Upper lobe of left lung (tissue), 6 donors: ENCODE measurements at regions not wholly inside any gene's neighbourhood (a gene's known extent, or its start where the extent isn't known, plus 50 kb on each side); places are given as distances from the start of the nearest gene placed in this dataset.

Experiments used
- ATAC-seq, 2 donors: fragments of 200-7000 bp; cut with Tn5 transposase; one replicate each; pipeline ENCODE4 v1.9.1; 2022; ENCODE audit warnings: mild to moderate bottlenecking in 2 of 2, moderate library complexity in 2 of 2; ENCODE audit not compliant: low FRiP score in 2 of 2
- DNase-seq, 2 donors: peaks; one replicate each; pipeline ENCODE4 v3.0.0-alpha.2; 2019 to 2020
- H3K27ac ChIP-seq, 4 donors: fragments of 200-600 bp; sonication (generic); one replicate each; pipeline ENCODE4 v1.5.1; 2016 to 2019
- H3K27me3 ChIP-seq, 4 donors: fragments of 200-600 bp; sonication (generic); one replicate each; pipeline ENCODE4 v1.5.1; 2017 to 2019
- H3K36me3 ChIP-seq, 4 donors: fragments of 200-600 bp; sonication (generic); one replicate each; pipeline ENCODE4 v1.5.1; 2016 to 2019
- H3K4me1 ChIP-seq, 4 donors: fragments of 200-600 bp; sonication (generic); one replicate each; pipeline ENCODE4 v1.5.1; 2018 to 2019
- H3K4me3 ChIP-seq, 4 donors: fragments of 200-600 bp; sonication (generic); one replicate each; pipeline ENCODE4 v1.5.1; 2017 to 2019; ENCODE audit warnings: mild to moderate bottlenecking in 2 of 4, moderate library complexity in 1 of 4
- H3K9me3 ChIP-seq, 4 donors: fragments of 200-600 bp; sonication (generic); one replicate each; pipeline ENCODE4 v1.5.1; 2018 to 2019
- EP300 ChIP-seq, 4 donors: sonication (generic); formaldehyde crosslinking; IDR thresholded peaks; one replicate each; pipeline ENCODE4 v1.5.1; 2017; ENCODE audit warnings: antibody characterized with exemption in 4 of 4, control low read depth in 2 of 4
- POLR2A ChIP-seq, 4 donors: fragments of 450-650 bp; IDR thresholded peaks; one replicate each; pipeline ENCODE4 v1.5.1; 2016 to 2017; ENCODE audit warnings: antibody characterized with exemption in 4 of 4, mild to moderate bottlenecking in 2 of 4
- POLR2AphosphoS5 ChIP-seq, 2 donors: sonication (generic); formaldehyde crosslinking; IDR thresholded peaks; one replicate each; pipeline ENCODE4 v1.5.1; 2017; ENCODE audit warnings: antibody characterized with exemption in 2 of 2
- WGBS, 2 donors: methylation state at CpG; one replicate each; pipeline ENCODE4 v1.1.5; 2017 to 2018; 5-methylcytosine and 5-hydroxymethylcytosine counted together
- TF ChIP-seq, protein P1 (sequence below), 6 experiments: fragments of 450-650 bp in 4 of 6; fragments of 200-600 bp in 2 of 6; sonication (generic) in 2 of 6; IDR thresholded peaks; one replicate each; pipeline ENCODE4 v1.5.1; 2016 to 2019; ENCODE audit warnings: antibody characterized with exemption in 6 of 6
- donor health status: DM: no; HTN: no; CAD: no; lungs with moderate emphysema.
- donor health status: DM: no; HTN: yes; CAD: no; lungs with severe emphysema.

- TF ChIP-seq, protein P1, sequence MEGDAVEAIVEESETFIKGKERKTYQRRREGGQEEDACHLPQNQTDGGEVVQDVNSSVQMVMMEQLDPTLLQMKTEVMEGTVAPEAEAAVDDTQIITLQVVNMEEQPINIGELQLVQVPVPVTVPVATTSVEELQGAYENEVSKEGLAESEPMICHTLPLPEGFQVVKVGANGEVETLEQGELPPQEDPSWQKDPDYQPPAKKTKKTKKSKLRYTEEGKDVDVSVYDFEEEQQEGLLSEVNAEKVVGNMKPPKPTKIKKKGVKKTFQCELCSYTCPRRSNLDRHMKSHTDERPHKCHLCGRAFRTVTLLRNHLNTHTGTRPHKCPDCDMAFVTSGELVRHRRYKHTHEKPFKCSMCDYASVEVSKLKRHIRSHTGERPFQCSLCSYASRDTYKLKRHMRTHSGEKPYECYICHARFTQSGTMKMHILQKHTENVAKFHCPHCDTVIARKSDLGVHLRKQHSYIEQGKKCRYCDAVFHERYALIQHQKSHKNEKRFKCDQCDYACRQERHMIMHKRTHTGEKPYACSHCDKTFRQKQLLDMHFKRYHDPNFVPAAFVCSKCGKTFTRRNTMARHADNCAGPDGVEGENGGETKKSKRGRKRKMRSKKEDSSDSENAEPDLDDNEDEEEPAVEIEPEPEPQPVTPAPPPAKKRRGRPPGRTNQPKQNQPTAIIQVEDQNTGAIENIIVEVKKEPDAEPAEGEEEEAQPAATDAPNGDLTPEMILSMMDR (IDR thresholded peaks at IDR 0.05), result no peak
- TF ChIP-seq POLR2AphosphoS5 (IDR thresholded peaks at IDR 0.05), result no peak
- TF ChIP-seq POLR2A (IDR thresholded peaks at IDR 0.05), result no peak
- TF ChIP-seq EP300 (IDR thresholded peaks at IDR 0.05), result no peak
- 60 to 64% methylated on average over 3 of the region's 3 CpGs for WGBS, 2 donors
- Histone ChIP-seq H3K4me1 (peaks cover 5 to 16% (median 11%) of the 10 kb centered on the region in 4 donors), H3K4me3 (no peak overlapping the region), H3K27ac (no peak overlapping the region), H3K36me3 (no peaks in the 10 kb centered on the region), H3K27me3 (no peaks in the 10 kb centered on the region), H3K9me3 (no peaks in the 10 kb centered on the region)
- ATAC-seq, result no peak
- DNase-seq, result no peak
Observed at GRCh38 chr9:3762076-3762475, 236.3 kb upstream of the RFX3 start.

DNA sequence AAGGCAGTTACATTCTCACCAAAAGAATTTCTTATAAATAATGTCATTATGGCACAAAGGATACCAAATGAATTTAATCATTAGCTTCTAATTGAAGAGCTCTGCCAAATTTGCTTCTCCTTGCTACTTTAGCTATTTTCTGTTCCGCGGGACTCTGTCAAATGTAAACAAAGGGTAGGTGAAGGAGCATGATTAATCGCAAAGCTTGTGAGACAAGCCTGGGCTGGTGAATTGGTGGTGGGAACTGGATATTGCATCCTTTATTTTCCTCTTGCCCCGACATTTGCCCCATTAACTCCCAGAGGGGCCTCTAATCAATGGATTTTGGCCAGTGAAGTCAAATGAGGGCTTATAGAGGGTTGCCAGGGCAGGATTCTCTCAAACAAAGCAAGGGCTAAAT is 234.2 kb upstream of the RFX3 start:
- 22 to 27% methylated on average over 4 of the region's 4 CpGs for WGBS, 2 donors
- Histone ChIP-seq H3K36me3 (no peaks in the 10 kb centered on the region), H3K4me1 (peaks cover 5 to 16% (median 11%) of the 10 kb centered on the region in 4 donors), H3K27me3 (peaks cover 0 to 1% (median 0%) of the 10 kb centered on the region in 4 donors), H3K4me3 (no peak overlapping the region), H3K27ac (no peak overlapping the region), H3K9me3 (no peaks in the 10 kb centered on the region)
- ATAC-seq (no peak), DNase-seq (no peak)
- TF ChIP-seq, protein P1 (IDR thresholded peaks at IDR 0.05), result no peak
- TF ChIP-seq EP300 (IDR thresholded peaks at IDR 0.05), result no peak
- no peak for TF ChIP-seq POLR2A (IDR thresholded peaks at IDR 0.05)
- no peak for TF ChIP-seq POLR2AphosphoS5 (IDR thresholded peaks at IDR 0.05)

- ATAC-seq (no peak), DNase-seq (no peak)
- no peaks in the 10 kb centered on the region for H3K36me3 ChIP-seq
- 35 to 37% methylated on average over 5 of the region's 5 CpGs for WGBS, 2 donors
- no peak overlapping the region for H3K4me3 ChIP-seq
- peaks cover 0 to 1% (median 0%) of the 10 kb centered on the region in 4 donors for H3K27me3 ChIP-seq
- TF ChIP-seq POLR2A (IDR thresholded peaks at IDR 0.05) (no peak), POLR2AphosphoS5 (IDR thresholded peaks at IDR 0.05) (no peak), EP300 (IDR thresholded peaks at IDR 0.05) (no peak)
- TF ChIP-seq, protein P1 (IDR thresholded peaks at IDR 0.05), result no peak
- H3K9me3 ChIP-seq, result no peaks in the 10 kb centered on the region
- peaks cover 5 to 16% (median 11%) of the 10 kb centered on the region in 4 donors for H3K4me1 ChIP-seq
- H3K27ac ChIP-seq, result no peak overlapping the region
Observed at GRCh38 chr9:3758816-3759576, 233.2 kb upstream of the RFX3 start.

DNA sequence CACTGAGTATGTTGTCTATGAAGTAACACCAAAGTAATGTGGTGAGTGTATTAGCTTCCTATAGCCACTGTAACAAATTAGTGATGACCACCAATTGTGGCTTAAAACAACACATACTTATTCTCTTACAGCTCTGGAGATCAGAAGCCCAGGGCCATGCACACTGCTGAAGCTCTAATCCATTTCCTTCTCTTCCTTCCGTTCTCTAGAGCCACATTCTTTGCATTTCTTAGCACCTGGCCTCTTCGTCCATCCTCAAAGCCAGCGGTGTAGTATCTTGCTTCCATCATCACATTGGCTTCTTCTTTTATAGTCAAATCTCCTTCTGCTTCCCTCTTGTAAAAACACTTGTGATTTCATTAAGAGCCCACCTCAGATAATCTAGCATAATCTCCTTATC is 230.3 kb upstream of the RFX3 start:
- Histone ChIP-seq H3K4me1 (peaks cover 5 to 18% (median 13%) of the 10 kb centered on the region in 4 donors), H3K9me3 (no peaks in the 10 kb centered on the region), H3K36me3 (no peaks in the 10 kb centered on the region), H3K27ac (no peak overlapping the region), H3K4me3 (no peak overlapping the region), H3K27me3 (peaks cover 0 to 1% (median 0%) of the 10 kb centered on the region in 4 donors)
- WGBS, 2 donors, result 80 to 82% methylated on average over 3 of the region's 3 CpGs
- no peak for TF ChIP-seq POLR2A (IDR thresholded peaks at IDR 0.05)
- TF ChIP-seq, protein P1 (IDR thresholded peaks at IDR 0.05), result no peak
- TF ChIP-seq POLR2AphosphoS5 (IDR thresholded peaks at IDR 0.05), result no peak
- no peak for TF ChIP-seq EP300 (IDR thresholded peaks at IDR 0.05)
- DNase-seq, result no peak
- ATAC-seq, result no peak
